ENCODE measurements at regions not wholly inside any gene's neighbourhood (a gene's known extent, or its start where the extent isn't known, plus 50 kb on each side); places are given as distances from the start of the nearest gene placed in this dataset.

DNA sequence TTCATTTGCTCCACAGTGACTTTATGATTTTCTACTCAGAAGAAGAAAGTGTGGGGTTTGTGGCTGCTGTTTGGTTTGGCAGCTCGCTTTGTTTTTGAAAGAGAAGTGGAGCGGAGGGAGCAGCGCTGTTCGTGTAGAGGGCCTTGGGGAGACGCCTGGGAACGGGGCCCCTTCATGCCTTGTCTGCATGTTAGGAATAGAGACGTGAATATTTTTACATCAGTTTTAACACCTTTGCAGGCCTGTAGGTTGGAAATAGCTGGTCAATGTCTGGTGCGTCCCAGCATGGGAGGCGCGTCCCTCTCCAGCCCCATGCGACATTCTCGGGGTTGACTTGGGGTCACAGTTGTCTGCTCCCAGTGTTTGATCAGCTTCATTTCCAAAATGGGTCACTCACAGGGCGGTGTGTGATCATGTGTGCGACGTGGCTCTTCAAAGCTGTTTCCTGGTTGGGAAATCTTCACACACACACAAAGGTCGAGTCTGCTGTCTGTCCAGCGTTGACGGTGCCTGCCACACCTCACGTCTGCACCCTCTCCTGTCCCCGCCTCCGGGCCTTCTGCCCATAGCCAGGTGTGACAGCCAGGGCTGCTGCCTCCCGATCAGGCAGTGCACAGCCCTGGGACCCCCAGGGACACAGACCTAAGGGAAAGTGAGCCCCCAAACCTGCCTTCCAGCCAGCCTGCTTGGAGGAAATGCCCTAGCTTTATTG is 149.2 kb downstream of the PSMG1 start:
- peaks cover 12% of the 10 kb centered on the region for H3K4me1 ChIP-seq (ENCODE audit: control insufficient read depth, low read depth, low read length)
- no peaks in the 10 kb centered on the region for H3K79me2 ChIP-seq (ENCODE audit: control insufficient read depth, insufficient read depth, low read length)
- H3K23ac ChIP-seq (ENCODE audit: low read length) = no peak overlapping the region
- H2BK5ac ChIP-seq (ENCODE audit: low read length) = no peak overlapping the region
- H3K36me3 ChIP-seq (ENCODE audit: control insufficient read depth, insufficient read depth, low read length) = no peaks in the 10 kb centered on the region
- no peaks in the 10 kb centered on the region for H3K79me1 ChIP-seq (ENCODE audit: low read length)
- no peak overlapping the region for H3K4me2 ChIP-seq (ENCODE audit: low read length)
- no peak for DNase-seq
- H3K18ac ChIP-seq (ENCODE audit: low read length) = no peak overlapping the region
- H3K27ac ChIP-seq (ENCODE audit: low read depth, low read length) = no peak overlapping the region
- H3K4me3 ChIP-seq (ENCODE audit: low read length) = no peak overlapping the region
- no peak overlapping the region for H4K8ac ChIP-seq (ENCODE audit: low read depth, low read length)
- WGBS (ENCODE audit: extremely low coverage, insufficient coverage, low lambda C conversion rate) = no CpG with 5 or more reads among the region's 22 CpGs
- no peak overlapping the region for H2AK5ac ChIP-seq (ENCODE audit: low read length)
- H4K5ac ChIP-seq (ENCODE audit: low read length) = no peak overlapping the region
- H3K27me3 ChIP-seq (ENCODE audit: insufficient read depth, low read length, poor library complexity) = no peaks in the 10 kb centered on the region
- no peak overlapping the region for H3K9ac ChIP-seq (ENCODE audit: low read length)
- H3K4ac ChIP-seq (ENCODE audit: low read depth, low read length) = no peak overlapping the region
- peak overlapping the region; percentile 17 for H3K56ac ChIP-seq (ENCODE audit: low read length)
- no peak overlapping the region for H2BK15ac ChIP-seq (replicated peaks; ENCODE audit: low read depth)
- no peak overlapping the region for H2BK120ac ChIP-seq (ENCODE audit: low read depth, low read length)

DNA sequence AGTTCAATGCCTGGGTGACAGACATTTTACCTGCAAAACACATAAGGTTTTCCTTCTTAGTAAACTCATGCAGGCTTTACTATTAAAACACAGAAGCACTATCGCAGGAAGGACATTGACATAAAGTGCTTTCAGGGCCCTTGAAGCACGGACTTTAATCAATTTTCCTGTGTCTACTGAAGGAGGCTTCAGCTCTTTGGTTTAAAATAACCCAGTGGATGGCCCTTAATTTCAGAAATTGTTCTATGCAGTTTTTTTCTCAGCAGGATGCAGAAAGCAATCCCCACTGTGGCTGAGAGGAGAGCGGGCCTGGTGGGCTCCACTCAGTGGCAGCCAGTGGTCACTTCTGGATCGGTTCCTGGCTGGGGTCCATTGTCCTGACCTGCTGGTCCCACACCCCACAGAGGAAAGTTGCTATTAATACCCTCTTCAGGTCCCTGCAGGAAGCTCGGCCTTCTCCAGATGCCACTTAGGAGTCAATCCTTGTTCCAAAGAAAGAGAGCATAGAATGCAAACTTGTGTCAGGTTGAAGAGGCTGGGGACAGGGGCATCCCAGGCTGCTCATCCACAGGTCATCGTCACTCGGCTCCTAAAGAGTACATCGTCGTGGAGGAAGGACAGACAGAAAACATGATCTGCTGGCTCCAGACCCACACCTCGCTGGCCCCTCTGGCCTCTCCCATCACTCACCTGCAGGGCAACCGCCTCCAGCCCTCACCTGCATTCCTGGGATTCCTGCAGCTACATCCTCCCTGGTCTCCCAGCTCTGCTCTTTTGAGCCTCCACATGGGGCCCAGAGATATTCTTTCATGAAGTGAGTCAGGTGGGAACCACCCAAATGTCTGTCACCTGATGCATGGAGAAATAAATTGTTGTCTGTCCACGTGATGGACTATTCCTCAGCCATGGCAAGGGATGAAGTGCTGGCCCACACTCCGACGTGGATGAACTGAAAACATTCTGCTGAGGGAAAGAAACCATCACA is 153.1 kb downstream of the PSMG1 start:
- Histone ChIP-seq H3K4me3 (ENCODE audit: low read length) (no peak overlapping the region), H2BK15ac (replicated peaks; ENCODE audit: low read depth) (no peak overlapping the region), H4K5ac (ENCODE audit: low read length) (no peak overlapping the region), H3K27ac (ENCODE audit: low read depth, low read length) (peak overlapping the region; percentile 74), H3K79me2 (ENCODE audit: control insufficient read depth, insufficient read depth, low read length) (no peaks in the 10 kb centered on the region), H3K4me1 (ENCODE audit: control insufficient read depth, low read depth, low read length) (peaks cover 13% of the 10 kb centered on the region), H3K36me3 (ENCODE audit: control insufficient read depth, insufficient read depth, low read length) (no peaks in the 10 kb centered on the region), H3K18ac (ENCODE audit: low read length) (peak overlapping the region; percentile 60), H3K56ac (ENCODE audit: low read length) (peak overlapping the region; percentile 75), H4K8ac (ENCODE audit: low read depth, low read length) (no peak overlapping the region), H2BK5ac (ENCODE audit: low read length) (peak overlapping the region; percentile 46), H2AK5ac (ENCODE audit: low read length) (peak overlapping the region; percentile 17), H2BK120ac (ENCODE audit: low read depth, low read length) (peak overlapping the region; percentile 48), H3K4ac (ENCODE audit: low read depth, low read length) (peak overlapping the region; percentile 39), H3K23ac (ENCODE audit: low read length) (no peak overlapping the region), H3K79me1 (ENCODE audit: low read length) (no peaks in the 10 kb centered on the region), H3K4me2 (ENCODE audit: low read length) (no peak overlapping the region), H3K27me3 (ENCODE audit: insufficient read depth, low read length, poor library complexity) (no peaks in the 10 kb centered on the region), H3K9ac (ENCODE audit: low read length) (no peak overlapping the region)
- peak; percentile 94 for DNase-seq
- whole genome bisulfite sequencing (ENCODE audit: extremely low coverage, insufficient coverage, low lambda C conversion rate) = no CpG with 5 or more reads among the region's 14 CpGs

DNA sequence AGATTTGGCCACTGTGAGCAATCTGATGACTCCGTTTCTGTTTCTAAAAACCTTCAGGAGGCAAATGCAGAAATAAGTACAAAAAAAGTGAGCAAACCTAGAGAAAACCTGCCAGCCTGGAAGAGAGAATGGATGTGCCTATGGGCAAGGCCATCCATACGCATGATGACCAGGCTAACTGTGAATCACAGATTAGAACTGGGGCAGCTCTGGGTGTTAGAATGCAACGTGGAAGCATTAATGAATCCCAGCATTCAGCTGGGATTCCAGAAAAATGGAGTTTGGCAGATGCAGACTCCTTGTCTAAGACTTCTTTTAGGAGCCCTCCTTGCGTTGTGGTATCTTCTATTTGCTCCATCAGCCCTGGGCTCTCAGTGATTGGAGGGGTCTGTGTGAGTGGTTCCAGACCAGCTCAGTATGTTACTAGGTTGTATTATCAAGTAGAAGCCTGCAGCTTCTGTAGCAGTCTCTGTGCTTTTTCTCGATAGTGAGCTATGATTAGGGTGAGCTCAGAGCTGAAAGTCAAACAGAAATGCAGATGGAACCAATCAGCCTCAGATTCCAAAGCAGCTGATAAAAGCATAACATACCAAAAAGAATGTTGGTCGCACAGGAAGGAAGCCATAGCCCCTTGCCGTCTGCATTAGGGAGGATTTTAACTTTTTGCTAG is 154.0 kb downstream of the PSMG1 start:
- Histone ChIP-seq H2BK15ac (replicated peaks; ENCODE audit: low read depth) (no peak overlapping the region), H3K4me2 (ENCODE audit: low read length) (no peak overlapping the region), H2BK120ac (ENCODE audit: low read depth, low read length) (no peak overlapping the region), H3K4me3 (ENCODE audit: low read length) (no peak overlapping the region), H3K4me1 (ENCODE audit: control insufficient read depth, low read depth, low read length) (peaks cover 13% of the 10 kb centered on the region), H2BK5ac (ENCODE audit: low read length) (no peak overlapping the region), H3K27ac (ENCODE audit: low read depth, low read length) (peak overlapping the region; percentile 55), H2AK5ac (ENCODE audit: low read length) (no peak overlapping the region), H3K18ac (ENCODE audit: low read length) (peak overlapping the region; percentile 56), H3K23ac (ENCODE audit: low read length) (no peak overlapping the region), H3K79me2 (ENCODE audit: control insufficient read depth, insufficient read depth, low read length) (no peaks in the 10 kb centered on the region), H3K36me3 (ENCODE audit: control insufficient read depth, insufficient read depth, low read length) (no peaks in the 10 kb centered on the region), H3K27me3 (ENCODE audit: insufficient read depth, low read length, poor library complexity) (no peaks in the 10 kb centered on the region), H3K79me1 (ENCODE audit: low read length) (no peaks in the 10 kb centered on the region), H4K8ac (ENCODE audit: low read depth, low read length) (no peak overlapping the region), H3K4ac (ENCODE audit: low read depth, low read length) (no peak overlapping the region), H3K56ac (ENCODE audit: low read length) (no peak overlapping the region), H3K9ac (ENCODE audit: low read length) (no peak overlapping the region), H4K5ac (ENCODE audit: low read length) (no peak overlapping the region)
- no CpG with 5 or more reads among the region's 7 CpGs for WGBS (ENCODE audit: extremely low coverage, insufficient coverage, low lambda C conversion rate)
- peak; percentile 74 for DNase-seq

DNA sequence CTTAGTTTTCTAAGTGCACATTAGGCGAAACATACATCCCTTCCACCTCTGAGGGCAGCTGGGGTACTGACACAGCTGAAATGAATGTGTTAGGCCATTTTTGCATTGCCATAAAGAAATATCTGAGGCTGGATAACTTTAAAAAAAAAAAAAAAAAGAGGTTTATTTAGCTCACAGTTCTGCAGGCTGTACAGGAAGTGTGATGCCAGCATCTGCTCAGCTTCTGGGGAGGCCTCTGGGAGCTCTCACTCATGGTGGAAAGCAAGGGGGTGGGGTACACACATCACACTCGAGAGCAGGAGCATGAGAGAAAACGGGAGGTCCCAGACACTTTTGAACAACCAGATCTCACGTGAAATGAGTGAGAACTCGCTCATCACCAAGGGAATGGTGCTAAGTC is 158.1 kb downstream of the PSMG1 start:
- no peak overlapping the region for H2AK5ac ChIP-seq (ENCODE audit: low read length)
- no peak overlapping the region for H4K8ac ChIP-seq (ENCODE audit: low read depth, low read length)
- no peak overlapping the region for H4K5ac ChIP-seq (ENCODE audit: low read length)
- no peak overlapping the region for H3K23ac ChIP-seq (ENCODE audit: low read length)
- no peaks in the 10 kb centered on the region for H3K36me3 ChIP-seq (ENCODE audit: control insufficient read depth, insufficient read depth, low read length)
- DNase-seq = no peak
- no peak overlapping the region for H2BK15ac ChIP-seq (replicated peaks; ENCODE audit: low read depth)
- no peak overlapping the region for H3K4me3 ChIP-seq (ENCODE audit: low read length)
- no peak overlapping the region for H3K27ac ChIP-seq (ENCODE audit: low read depth, low read length)
- H3K4me1 ChIP-seq (ENCODE audit: control insufficient read depth, low read depth, low read length) = peaks cover 9% of the 10 kb centered on the region
- no peaks in the 10 kb centered on the region for H3K79me2 ChIP-seq (ENCODE audit: control insufficient read depth, insufficient read depth, low read length)
- H3K27me3 ChIP-seq (ENCODE audit: insufficient read depth, low read length, poor library complexity) = no peaks in the 10 kb centered on the region
- no peak overlapping the region for H3K56ac ChIP-seq (ENCODE audit: low read length)
- H3K9ac ChIP-seq (ENCODE audit: low read length) = no peak overlapping the region
- WGBS (ENCODE audit: extremely low coverage, insufficient coverage, low lambda C conversion rate) = no CpG with 5 or more reads among the region's 5 CpGs
- H3K4me2 ChIP-seq (ENCODE audit: low read length) = no peak overlapping the region
- H3K79me1 ChIP-seq (ENCODE audit: low read length) = no peaks in the 10 kb centered on the region
- no peak overlapping the region for H3K18ac ChIP-seq (ENCODE audit: low read length)
- H3K4ac ChIP-seq (ENCODE audit: low read depth, low read length) = no peak overlapping the region
- H2BK5ac ChIP-seq (ENCODE audit: low read length) = no peak overlapping the region
- H2BK120ac ChIP-seq (ENCODE audit: low read depth, low read length) = no peak overlapping the region

DNA sequence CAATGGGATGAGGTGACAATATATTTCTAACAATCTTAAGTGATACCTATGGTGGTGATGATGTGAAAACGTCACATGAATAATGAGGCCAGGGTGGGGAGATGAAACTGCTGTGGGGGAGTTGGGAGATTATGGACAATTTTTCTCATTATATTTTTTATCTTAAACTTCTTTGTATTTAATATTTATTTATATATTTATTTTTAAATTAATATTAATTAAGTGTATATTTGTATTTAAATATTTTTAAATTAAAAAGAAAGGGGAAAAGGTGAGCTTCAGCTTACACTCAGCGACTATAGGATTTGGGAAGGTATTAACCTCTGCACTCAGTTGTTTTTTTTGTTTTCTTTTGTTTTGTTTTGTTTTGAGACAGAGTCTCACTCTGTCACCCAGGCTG is 158.7 kb downstream of the PSMG1 start:
- WGBS (ENCODE audit: extremely low coverage, insufficient coverage, low lambda C conversion rate) = no CpG with 5 or more reads among the region's 2 CpGs
- H3K4me1 ChIP-seq (ENCODE audit: control insufficient read depth, low read depth, low read length) = peaks cover 5% of the 10 kb centered on the region
- no peak overlapping the region for H2AK5ac ChIP-seq (ENCODE audit: low read length)
- no peak overlapping the region for H3K18ac ChIP-seq (ENCODE audit: low read length)
- H3K4ac ChIP-seq (ENCODE audit: low read depth, low read length) = no peak overlapping the region
- no peak overlapping the region for H3K27ac ChIP-seq (ENCODE audit: low read depth, low read length)
- H3K4me2 ChIP-seq (ENCODE audit: low read length) = no peak overlapping the region
- no peaks in the 10 kb centered on the region for H3K27me3 ChIP-seq (ENCODE audit: insufficient read depth, low read length, poor library complexity)
- no peak overlapping the region for H3K9ac ChIP-seq (ENCODE audit: low read length)
- no peak overlapping the region for H3K4me3 ChIP-seq (ENCODE audit: low read length)
- H2BK15ac ChIP-seq (replicated peaks; ENCODE audit: low read depth) = no peak overlapping the region
- H3K36me3 ChIP-seq (ENCODE audit: control insufficient read depth, insufficient read depth, low read length) = no peaks in the 10 kb centered on the region
- no peak overlapping the region for H4K8ac ChIP-seq (ENCODE audit: low read depth, low read length)
- H3K79me2 ChIP-seq (ENCODE audit: control insufficient read depth, insufficient read depth, low read length) = no peaks in the 10 kb centered on the region
- no peak overlapping the region for H3K56ac ChIP-seq (ENCODE audit: low read length)
- DNase-seq = no peak
- no peak overlapping the region for H2BK5ac ChIP-seq (ENCODE audit: low read length)
- no peak overlapping the region for H2BK120ac ChIP-seq (ENCODE audit: low read depth, low read length)
- H4K5ac ChIP-seq (ENCODE audit: low read length) = no peak overlapping the region
- no peaks in the 10 kb centered on the region for H3K79me1 ChIP-seq (ENCODE audit: low read length)
- H3K23ac ChIP-seq (ENCODE audit: low read length) = no peak overlapping the region
